Natural killer cell (primary cell): ENCODE measurements at regions not wholly inside any gene's neighbourhood (a gene's known extent, or its start where the extent isn't known, plus 50 kb on each side); places are given as distances from the start of the nearest gene placed in this dataset.

Experiments
- ATAC-seq, 3 donors: fragments of 150-1000 bp in 2 of 3; fragments of 200-7000 bp in 1 of 3; cut with Tn5 transposase; 1 replicate in 1 of 3; 2 replicates in 2 of 3; pipeline ENCODE4 v1.10.0; 2021; ENCODE audit warnings: mild to moderate bottlenecking in 2 of 3, moderate library complexity in 2 of 3
- DNase-seq, 2 donors: peaks; one replicate each; pipeline versions ENCODE4 v3.0.0 to v3.0.0-alpha.2; 2013 to 2021; ENCODE audit warnings: mixed read lengths in 1 of 2
- H3K27ac ChIP-seq: one replicate; pipeline ENCODE4 v1.5.1; 2013; ENCODE audit warnings: mild to moderate bottlenecking, low read length
- H3K27me3 ChIP-seq: one replicate; pipeline ENCODE4 v1.6.1; 2013; ENCODE audit warnings: low read length; ENCODE audit not compliant: control insufficient read depth, insufficient read depth
- H3K36me3 ChIP-seq: one replicate; pipeline ENCODE4 v1.6.1; 2013; ENCODE audit warnings: low read length; ENCODE audit not compliant: control insufficient read depth, insufficient read depth
- H3K4me1 ChIP-seq: one replicate; pipeline ENCODE4 v1.6.1; 2013; ENCODE audit warnings: low read length; ENCODE audit not compliant: control insufficient read depth, insufficient read depth
- H3K4me3 ChIP-seq: one replicate; pipeline ENCODE4 v1.5.1; 2013; ENCODE audit warnings: low read length
- H3K9me3 ChIP-seq: one replicate; pipeline ENCODE4 v1.6.1; 2013; ENCODE audit warnings: low read length; ENCODE audit not compliant: control insufficient read depth, insufficient read depth
- H3K27ac Mint-ChIP-seq, 2 donors: one replicate each; pipeline ENCODE4 v1.8.0; 2022; ENCODE audit warnings: mild to moderate bottlenecking in 2 of 2, mixed read lengths in 2 of 2, moderate library complexity in 1 of 2
- H3K27me3 Mint-ChIP-seq, 2 donors: one replicate each; pipeline ENCODE4 v1.8.0; 2022; ENCODE audit warnings: low read depth in 2 of 2, mixed read lengths in 2 of 2
- H3K36me3 Mint-ChIP-seq: one replicate; pipeline ENCODE4 v1.8.0; 2022; ENCODE audit warnings: mixed read lengths
- H3K4me1 Mint-ChIP-seq, 2 donors: one replicate each; pipeline ENCODE4 v1.8.0; 2022; ENCODE audit warnings: mixed read lengths in 2 of 2
- H3K4me3 Mint-ChIP-seq: one replicate; pipeline ENCODE4 v1.8.0; 2022; ENCODE audit warnings: mild to moderate bottlenecking, moderate library complexity, mixed read lengths
- H3K9me3 Mint-ChIP-seq, 2 donors: one replicate each; pipeline ENCODE4 v1.8.0; 2022; ENCODE audit warnings: mixed read lengths in 2 of 2
- CTCF ChIP-seq: fragments of 200-600 bp; IDR thresholded peaks from one replicate; pipeline ENCODE4 v1.8.0; 2022; ENCODE audit warnings: antibody characterized with exemption
- WGBS: methylation state at CpG from one replicate; pipeline ENCODE4 v1.1.7; 2013; ENCODE audit warnings: missing lambda C conversion rate; ENCODE audit not compliant: insufficient coverage; 5-methylcytosine and 5-hydroxymethylcytosine counted together
- intact Hi-C: fragments of 100-400 bp; cut with micrococcal nuclease; formaldehyde crosslinking; loops from one replicate; pipeline ENCODE4 v1.14.2; 2022

GRCh38 chr12:53845932-53846331 lies 92.7 kb upstream of the HOXC13 start:
- no peak overlapping the region for H3K4me3 ChIP-seq
- no peaks in the 10 kb centered on the region for H3K4me1 ChIP-seq
- H3K36me3 ChIP-seq, result no peaks in the 10 kb centered on the region
- 74% methylated on average over 5 of the region's 5 CpGs for WGBS
- H3K9me3 Mint-ChIP-seq, result no peaks in the 10 kb centered on the region
- H3K36me3 Mint-ChIP-seq, result no peaks in the 10 kb centered on the region
- H3K4me1 Mint-ChIP-seq, result no peaks in the 10 kb centered on the region
- H3K9me3 ChIP-seq, result no peaks in the 10 kb centered on the region
- DNase-seq, result no peak
- peaks cover 8% of the 10 kb centered on the region for H3K27me3 ChIP-seq
- no peak overlapping the region for H3K4me3 Mint-ChIP-seq
- no peak overlapping the region for H3K27ac ChIP-seq
- intact Hi-C loops, result no loop called here
- no peak for ATAC-seq
- no peak for TF ChIP-seq CTCF
- no peak overlapping the region for H3K27ac Mint-ChIP-seq
- peaks cover 27 to 82% of the 10 kb centered on the region in 2 donors for H3K27me3 Mint-ChIP-seq

GRCh38 chr12:53849113-53849512 lies 89.5 kb upstream of the HOXC13 start:
- TF ChIP-seq CTCF, result no peak
- Mint-ChIP-seq H3K4me3 (no peak overlapping the region), H3K27ac (no peak overlapping the region), H3K36me3 (no peaks in the 10 kb centered on the region), H3K9me3 (no peaks in the 10 kb centered on the region), H3K4me1 (no peaks in the 10 kb centered on the region), H3K27me3 (peaks cover 11 to 76% of the 10 kb centered on the region in 2 donors)
- Histone ChIP-seq H3K4me1 (no peaks in the 10 kb centered on the region), H3K36me3 (no peaks in the 10 kb centered on the region), H3K27ac (no peak overlapping the region), H3K4me3 (no peak overlapping the region), H3K27me3 (peaks cover 8% of the 10 kb centered on the region), H3K9me3 (no peaks in the 10 kb centered on the region)
- intact Hi-C loops, result no loop called here
- ATAC-seq (peak in 1 of 3 donors; percentile 21), DNase-seq (no peak)
- 75% methylated on average over 7 of the region's 8 CpGs for WGBS

GRCh38 chr12:53849656-53850055 lies 89.0 kb upstream of the HOXC13 start:
- no peaks in the 10 kb centered on the region for H3K9me3 Mint-ChIP-seq
- DNase-seq (no peak), ATAC-seq (no peak)
- no peak overlapping the region for H3K27ac Mint-ChIP-seq
- H3K36me3 Mint-ChIP-seq, result no peaks in the 10 kb centered on the region
- H3K4me3 Mint-ChIP-seq, result no peak overlapping the region
- intact Hi-C loops, result no loop called here
- Histone ChIP-seq H3K27ac (no peak overlapping the region), H3K9me3 (no peaks in the 10 kb centered on the region), H3K4me3 (no peak overlapping the region), H3K4me1 (no peaks in the 10 kb centered on the region), H3K36me3 (no peaks in the 10 kb centered on the region), H3K27me3 (peaks cover 8% of the 10 kb centered on the region)
- H3K4me1 Mint-ChIP-seq, result no peaks in the 10 kb centered on the region
- no peak for TF ChIP-seq CTCF
- peaks cover 14 to 79% of the 10 kb centered on the region in 2 donors for H3K27me3 Mint-ChIP-seq

- no peaks in the 10 kb centered on the region for H3K9me3 ChIP-seq
- H3K27ac ChIP-seq, result no peak overlapping the region
- ATAC-seq (no peak), DNase-seq (no peak)
- no peak for TF ChIP-seq CTCF
- H3K4me3 ChIP-seq, result no peak overlapping the region
- no peak overlapping the region for H3K4me3 Mint-ChIP-seq
- no peaks in the 10 kb centered on the region for H3K9me3 Mint-ChIP-seq
- H3K27me3 Mint-ChIP-seq, result peaks cover 17 to 69% of the 10 kb centered on the region in 2 donors
- WGBS, result 84% methylated on average over 6 of the region's 6 CpGs
- no peaks in the 10 kb centered on the region for H3K36me3 ChIP-seq
- H3K4me1 ChIP-seq, result no peaks in the 10 kb centered on the region
- intact Hi-C loops, result no loop called here
- H3K36me3 Mint-ChIP-seq, result no peaks in the 10 kb centered on the region
- no peak overlapping the region for H3K27ac Mint-ChIP-seq
- peaks cover 4% of the 10 kb centered on the region for H3K27me3 ChIP-seq
- H3K4me1 Mint-ChIP-seq, result no peaks in the 10 kb centered on the region
These were observed 86.6 kb upstream of the HOXC13 start for GRCh38 chr12:53852061-53852460.
